Vagina (tissue), 2 donors: ENCODE measurements at regions not wholly inside any gene's neighbourhood (a gene's known extent, or its start where the extent isn't known, plus 50 kb on each side); places are given as distances from the start of the nearest gene placed in this dataset.

ENCODE experiments used
- POLR2A ChIP-seq, 2 donors: fragments of 450-650 bp; IDR thresholded peaks; one replicate each; pipeline ENCODE4 v1.6.1; 2017; ENCODE audit warnings: antibody characterized with exemption in 2 of 2, mild to moderate bottlenecking in 2 of 2, moderate library complexity in 2 of 2
- POLR2AphosphoS5 ChIP-seq, 2 donors: sonication (generic); formaldehyde crosslinking; IDR thresholded peaks; one replicate each; pipeline ENCODE4 v1.9.0; 2017; ENCODE audit warnings: antibody characterized with exemption in 2 of 2, mild to moderate bottlenecking in 2 of 2, low read depth in 1 of 2; ENCODE audit not compliant: insufficient read depth in 1 of 2
- TF ChIP-seq, protein P1 (sequence below), 3 experiments: fragments of 450-650 bp in 2 of 3; fragments of 200-600 bp in 1 of 3; sonication (generic) in 1 of 3; IDR thresholded peaks; one replicate each; pipeline ENCODE4 v1.5.1; 2017 to 2019; ENCODE audit warnings: antibody characterized with exemption in 3 of 3, mild to moderate bottlenecking in 2 of 3, moderate library complexity in 2 of 3

DNA sequence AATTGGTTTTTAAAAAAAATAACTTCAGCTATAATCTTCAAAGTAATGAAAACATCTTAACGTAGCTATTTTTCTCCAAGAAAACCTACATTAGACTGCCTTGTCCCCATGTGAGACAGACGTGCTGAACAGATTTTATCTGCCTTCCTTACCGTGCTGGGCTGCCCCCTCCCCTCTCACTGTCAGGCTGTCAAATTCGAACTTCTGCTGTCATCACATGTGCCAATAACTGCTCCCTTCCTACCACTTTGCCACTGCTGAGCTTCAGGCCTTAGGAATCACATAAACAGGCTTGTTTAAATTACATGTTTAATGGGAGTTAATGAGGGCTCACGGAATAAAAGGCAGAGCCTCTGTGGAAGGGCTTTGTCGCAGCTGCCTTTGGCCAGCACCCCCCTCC is 77.0 kb upstream of the NHSL1 start:
- TF ChIP-seq, protein P1, sequence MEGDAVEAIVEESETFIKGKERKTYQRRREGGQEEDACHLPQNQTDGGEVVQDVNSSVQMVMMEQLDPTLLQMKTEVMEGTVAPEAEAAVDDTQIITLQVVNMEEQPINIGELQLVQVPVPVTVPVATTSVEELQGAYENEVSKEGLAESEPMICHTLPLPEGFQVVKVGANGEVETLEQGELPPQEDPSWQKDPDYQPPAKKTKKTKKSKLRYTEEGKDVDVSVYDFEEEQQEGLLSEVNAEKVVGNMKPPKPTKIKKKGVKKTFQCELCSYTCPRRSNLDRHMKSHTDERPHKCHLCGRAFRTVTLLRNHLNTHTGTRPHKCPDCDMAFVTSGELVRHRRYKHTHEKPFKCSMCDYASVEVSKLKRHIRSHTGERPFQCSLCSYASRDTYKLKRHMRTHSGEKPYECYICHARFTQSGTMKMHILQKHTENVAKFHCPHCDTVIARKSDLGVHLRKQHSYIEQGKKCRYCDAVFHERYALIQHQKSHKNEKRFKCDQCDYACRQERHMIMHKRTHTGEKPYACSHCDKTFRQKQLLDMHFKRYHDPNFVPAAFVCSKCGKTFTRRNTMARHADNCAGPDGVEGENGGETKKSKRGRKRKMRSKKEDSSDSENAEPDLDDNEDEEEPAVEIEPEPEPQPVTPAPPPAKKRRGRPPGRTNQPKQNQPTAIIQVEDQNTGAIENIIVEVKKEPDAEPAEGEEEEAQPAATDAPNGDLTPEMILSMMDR (IDR thresholded peaks at IDR 0.05): no peak
- TF ChIP-seq POLR2A (IDR thresholded peaks at IDR 0.05): no peak
- no peak for TF ChIP-seq POLR2AphosphoS5 (IDR thresholded peaks at IDR 0.05; ENCODE audit: insufficient read depth in 1 of 2, low read depth in 1 of 2)
